Left renal cortex interstitium (tissue), 4 donors: ENCODE measurements at regions not wholly inside any gene's neighbourhood (a gene's known extent, or its start where the extent isn't known, plus 50 kb on each side); places are given as distances from the start of the nearest gene placed in this dataset.

Experiments
- DNase-seq, 4 donors: peaks; one replicate each; pipeline ENCODE4 v3.0.0-alpha.2; 2013; ENCODE audit warnings: low read depth in 4 of 4, low spot score in 2 of 4, missing footprints in 1 of 4

GRCh38 chr10:117948493-117948892 is 98.2 kb downstream of the RAB11FIP2 start:
- DNase-seq = no peak

GRCh38 chr10:117950408-117950807 is 96.3 kb downstream of the RAB11FIP2 start:
- no peak for DNase-seq
